H1 (cell line): ENCODE measurements at regions not wholly inside any gene's neighbourhood (a gene's known extent, or its start where the extent isn't known, plus 50 kb on each side); places are given as distances from the start of the nearest gene placed in this dataset.

Source experiments
- CEBPB ChIP-seq: IDR thresholded peaks from 2 replicates; pipeline ENCODE4 v1.6.1; 2012; ENCODE audit warnings: low read depth, low read length
- CTCF ChIP-seq, 3 experiments: IDR thresholded peaks; 1 replicate in 2 of 3; 2 replicates in 1 of 3; pipeline versions ENCODE4 v1.5.1 to v1.6.1; 2011; ENCODE audit warnings: low read length in 3 of 3, mild to moderate bottlenecking in 3 of 3, inconsistent platforms in 2 of 3, low read depth in 1 of 3, moderate library complexity in 1 of 3; ENCODE audit not compliant: insufficient read depth in 1 of 3; ENCODE audit errors: control extremely low read depth in 1 of 3
- EP300 ChIP-seq, 2 experiments: IDR thresholded peaks; 1 replicate in 1 of 2; 2 replicates in 1 of 2; pipeline ENCODE4 v1.6.1; 2011 to 2012; ENCODE audit warnings: low read depth in 2 of 2, low read length in 2 of 2, mild to moderate bottlenecking in 2 of 2, borderline replicate concordance in 1 of 2, inconsistent platforms in 1 of 2, moderate library complexity in 1 of 2
- POLR2AphosphoS5 ChIP-seq: IDR thresholded peaks from 2 replicates; pipeline ENCODE4 v1.6.1; 2011; ENCODE audit warnings: low read depth, low read length
- TEAD4 ChIP-seq: IDR thresholded peaks from 2 replicates; pipeline ENCODE4 v1.6.1; 2012; ENCODE audit warnings: low read depth, low read length, inconsistent platforms, mixed read lengths
- TF ChIP-seq, protein P1 (sequence below): IDR thresholded peaks from 2 replicates; pipeline ENCODE4 v1.6.1; 2012; ENCODE audit warnings: inconsistent platforms

DNA sequence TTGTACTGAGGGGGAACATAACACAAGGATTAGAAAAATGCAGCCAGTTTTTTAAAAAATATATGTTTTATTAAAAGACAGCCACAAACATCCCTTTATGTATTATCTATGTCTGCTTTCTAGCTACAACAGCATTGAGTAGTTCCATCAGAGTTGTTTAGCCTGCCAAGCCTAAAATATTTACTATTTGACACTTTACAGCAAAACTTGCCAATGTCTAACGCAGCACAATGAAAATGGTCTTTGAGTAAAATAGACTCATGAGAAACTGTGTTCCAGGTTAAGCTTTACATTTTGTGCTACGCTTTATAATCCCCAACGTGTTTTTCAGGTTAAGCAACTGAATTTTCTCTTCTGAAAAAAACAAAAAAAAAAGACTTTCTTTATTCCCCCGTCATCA, 2211.5 kb upstream of the RAG2 start:
- TF ChIP-seq POLR2AphosphoS5 (no peak), CTCF (IDR thresholded peaks at IDR 0.05; ENCODE audit: control extremely low read depth in 1 of 3, insufficient read depth in 1 of 3, low read depth in 1 of 3, low read length in 3 of 3) (no peak), EP300 (IDR thresholded peaks at IDR 0.05; ENCODE audit: borderline replicate concordance in 1 of 2, low read depth in 2 of 2, low read length in 2 of 2) (no peak), TEAD4 (no peak), CEBPB (no peak)
- TF ChIP-seq, protein P1, sequence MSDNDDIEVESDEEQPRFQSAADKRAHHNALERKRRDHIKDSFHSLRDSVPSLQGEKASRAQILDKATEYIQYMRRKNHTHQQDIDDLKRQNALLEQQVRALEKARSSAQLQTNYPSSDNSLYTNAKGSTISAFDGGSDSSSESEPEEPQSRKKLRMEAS: no peak
